DND-41 (cell line): ENCODE measurements at regions not wholly inside any gene's neighbourhood (a gene's known extent, or its start where the extent isn't known, plus 50 kb on each side); places are given as distances from the start of the nearest gene placed in this dataset.

ENCODE experiments used
- ATAC-seq: fragments of 200-7000 bp; cut with Tn5 transposase; 3 replicates; pipeline ENCODE4 v1.9.1; 2021; ENCODE audit warnings: low read depth; ENCODE audit not compliant: insufficient read depth
- DNase-seq: peaks from one replicate; pipeline ENCODE4 v3.0.0-alpha.2; 2020
- H2AFZ ChIP-seq: 2 replicates; pipeline ENCODE4 v1.6.0; 2012; ENCODE audit warnings: low read depth, low read length
- H3K27ac ChIP-seq: 2 replicates; pipeline ENCODE4 v1.5.1; 2012; ENCODE audit warnings: low read length, inconsistent platforms
- H3K27me3 ChIP-seq: fragments of 200-600 bp; sonication (generic); 2 replicates; pipeline ENCODE4 v1.6.0; 2012; ENCODE audit warnings: low read length, mild to moderate bottlenecking, inconsistent platforms; ENCODE audit not compliant: insufficient read depth, poor library complexity
- H3K36me3 ChIP-seq: 2 replicates; pipeline ENCODE4 v1.5.1; 2012; ENCODE audit warnings: low read length, inconsistent platforms; ENCODE audit not compliant: insufficient read depth
- H3K4me1 ChIP-seq: 2 replicates; pipeline ENCODE4 v1.5.1; 2012; ENCODE audit warnings: mild to moderate bottlenecking, low read length; ENCODE audit not compliant: insufficient read depth
- H3K4me2 ChIP-seq: 2 replicates; pipeline ENCODE4 v1.6.0; 2012; ENCODE audit warnings: mild to moderate bottlenecking, moderate library complexity, low read length, inconsistent platforms; ENCODE audit not compliant: insufficient read depth
- H3K4me3 ChIP-seq, 2 experiments: fragments of 200-600 bp in 1 of 2; shearing (Covaris generic) in 1 of 2; 2 replicates each; pipeline ENCODE4 v1.5.1; 2012 to 2016; ENCODE audit warnings: inconsistent platforms in 2 of 2, low read length in 2 of 2, mild to moderate bottlenecking in 2 of 2, low read depth in 1 of 2, moderate library complexity in 1 of 2
- H3K79me2 ChIP-seq: 2 replicates; pipeline ENCODE4 v1.6.0; 2012; ENCODE audit warnings: low read length, inconsistent platforms; ENCODE audit not compliant: insufficient read depth
- H3K9ac ChIP-seq: 2 replicates; pipeline ENCODE4 v1.6.0; 2012; ENCODE audit warnings: low read depth, mild to moderate bottlenecking, inconsistent platforms, low read length, moderate library complexity
- H3K9me3 ChIP-seq: 2 replicates; pipeline ENCODE4 v1.5.1; 2012; ENCODE audit warnings: low read length, moderate library complexity, mild to moderate bottlenecking, inconsistent platforms; ENCODE audit not compliant: insufficient read depth, severe bottlenecking
- H4K20me1 ChIP-seq: 2 replicates; pipeline ENCODE4 v1.6.0; 2012; ENCODE audit warnings: low read length; ENCODE audit not compliant: insufficient read depth
- CTCF ChIP-seq: IDR thresholded peaks from 2 replicates; pipeline ENCODE4 v1.5.1; 2012; ENCODE audit warnings: borderline replicate concordance, low read length, moderate library complexity, mild to moderate bottlenecking; ENCODE audit not compliant: poor library complexity, severe bottlenecking; ENCODE audit errors: extremely low read depth
- EZH2 ChIP-seq: IDR thresholded peaks from 3 replicates; pipeline ENCODE4 v1.6.1; 2012; ENCODE audit warnings: borderline replicate concordance, low read depth, mild to moderate bottlenecking, moderate library complexity, low read length, inconsistent platforms; ENCODE audit not compliant: severe bottlenecking

GRCh38 chr10:94091649-94092048 lies 97.9 kb downstream of the PLCE1 start:
- Histone ChIP-seq H3K4me1 (no peaks in the 10 kb centered on the region), H3K9me3 (no peaks in the 10 kb centered on the region), H3K79me2 (no peaks in the 10 kb centered on the region), H4K20me1 (no peaks in the 10 kb centered on the region), H3K27me3 (no peaks in the 10 kb centered on the region), H3K36me3 (no peaks in the 10 kb centered on the region), H2AFZ (no peak overlapping the region), H3K9ac (no peak overlapping the region), H3K27ac (no peak overlapping the region), H3K4me3 (no peak overlapping the region), H3K4me2 (no peak overlapping the region)
- TF ChIP-seq EZH2, result no peak
- TF ChIP-seq CTCF, result no peak
- DNase-seq, result no peak
- ATAC-seq, result no peak

DNA sequence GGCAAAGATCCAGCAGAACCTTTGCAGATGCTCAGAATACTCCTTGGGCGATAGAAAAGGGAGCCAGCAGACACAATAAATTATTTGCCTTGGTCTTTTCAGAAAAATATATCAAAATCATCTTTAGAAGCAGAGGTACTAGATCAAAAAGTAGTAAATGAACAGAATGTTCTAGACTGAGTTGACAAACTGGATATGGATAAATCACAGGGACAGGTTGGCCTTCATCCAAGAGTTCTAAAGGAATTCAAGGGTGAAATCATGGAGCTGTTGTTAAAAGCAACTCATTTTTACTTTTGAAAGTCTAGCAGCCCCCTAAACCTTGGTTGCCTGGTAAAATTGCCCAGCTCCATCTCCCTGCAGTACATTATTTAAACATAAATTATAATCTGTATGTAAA lies 99.1 kb downstream of the PLCE1 start:
- no peak for ATAC-seq
- TF ChIP-seq CTCF (no peak), EZH2 (no peak)

DNA sequence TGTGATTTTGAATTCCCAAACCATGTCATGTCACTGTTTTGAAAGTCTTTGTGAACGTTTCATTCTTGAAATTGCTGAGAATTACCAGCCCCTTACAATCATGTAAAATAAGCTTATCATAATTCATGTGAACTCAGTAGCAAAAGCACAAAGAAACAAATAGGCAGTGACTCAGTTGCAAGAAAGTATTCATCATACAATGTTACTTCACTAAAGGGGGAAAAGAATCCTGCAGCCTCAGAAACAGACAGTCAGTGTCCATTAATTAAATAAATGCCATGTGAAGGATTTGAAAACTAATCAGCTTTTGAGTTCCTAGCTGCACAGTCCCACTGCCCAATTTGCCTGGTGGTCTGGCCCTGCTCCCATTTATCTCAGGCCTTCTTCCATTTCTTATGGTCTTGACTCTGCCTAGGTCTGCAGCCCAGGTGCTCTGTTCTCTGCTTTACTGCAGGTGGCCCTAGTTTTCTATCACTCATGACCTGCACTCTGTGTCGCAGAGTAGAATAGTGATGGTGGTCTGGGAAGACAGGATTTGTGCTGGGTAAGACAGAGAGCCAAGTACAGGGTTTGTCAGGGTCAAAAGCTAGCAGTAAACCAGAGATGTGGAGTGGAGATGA lies 99.7 kb downstream of the PLCE1 start:
- H3K27ac ChIP-seq, result no peak overlapping the region
- H3K27me3 ChIP-seq, result peaks cover 4% of the 10 kb centered on the region
- no peaks in the 10 kb centered on the region for H3K4me1 ChIP-seq

More for the DNA sequence above, 99.1 kb downstream of the PLCE1 start:
- no peaks in the 10 kb centered on the region for H3K4me1 ChIP-seq
- DNase-seq, result no peak
- no peak overlapping the region for H3K4me2 ChIP-seq
- no peak overlapping the region for H2AFZ ChIP-seq
- H3K27ac ChIP-seq, result no peak overlapping the region
- no peak overlapping the region for H3K9ac ChIP-seq
- H3K27me3 ChIP-seq, result peaks cover 3% of the 10 kb centered on the region
- no peaks in the 10 kb centered on the region for H3K79me2 ChIP-seq
- H3K36me3 ChIP-seq, result no peaks in the 10 kb centered on the region
- no peaks in the 10 kb centered on the region for H4K20me1 ChIP-seq
- no peaks in the 10 kb centered on the region for H3K9me3 ChIP-seq
- H3K4me3 ChIP-seq, result no peak overlapping the region

More for the DNA sequence above, 99.7 kb downstream of the PLCE1 start:
- ATAC-seq, result no peak
- TF ChIP-seq EZH2, result no peak
- no peak for TF ChIP-seq CTCF
- no peaks in the 10 kb centered on the region for H3K36me3 ChIP-seq
- no peak overlapping the region for H3K9ac ChIP-seq
- H3K9me3 ChIP-seq, result no peaks in the 10 kb centered on the region
- DNase-seq, result no peak
- H4K20me1 ChIP-seq, result no peaks in the 10 kb centered on the region
- no peak overlapping the region for H3K4me3 ChIP-seq
- no peaks in the 10 kb centered on the region for H3K79me2 ChIP-seq
- no peak overlapping the region for H2AFZ ChIP-seq
- no peak overlapping the region for H3K4me2 ChIP-seq
